Smooth muscle cell (in vitro differentiated cells): ENCODE measurements at regions not wholly inside any gene's neighbourhood (a gene's known extent, or its start where the extent isn't known, plus 50 kb on each side); places are given as distances from the start of the nearest gene placed in this dataset.

Source experiments
- DNase-seq: peaks from one replicate; lab custom pipeline; 2025; ENCODE audit not compliant: unreplicated experiment; lab: John Stamatoyannopoulos, UW
- H2AFZ ChIP-seq: fragments of 200-600 bp; sonication (generic); 2 replicates; pipeline ENCODE4 v1.6.0; 2016; ENCODE audit warnings: antibody characterized with exemption, low read depth, mild to moderate bottlenecking
- H3F3A ChIP-seq: fragments of 200-600 bp; sonication (generic); 2 replicates; pipeline ENCODE4 v1.6.0; 2017; ENCODE audit warnings: antibody characterized with exemption, low read depth
- H3K27ac ChIP-seq: fragments of 200-600 bp; sonication (generic); 2 replicates; pipeline ENCODE4 v1.5.1; 2016; ENCODE audit warnings: low read depth, mild to moderate bottlenecking
- H3K27me3 ChIP-seq: fragments of 200-600 bp; sonication (generic); 2 replicates; pipeline ENCODE4 v1.6.1; 2016; ENCODE audit warnings: low read depth, mild to moderate bottlenecking
- H3K36me3 ChIP-seq: fragments of 200-600 bp; sonication (generic); 2 replicates; pipeline ENCODE4 v1.5.1; 2016; ENCODE audit warnings: low read depth
- H3K4me1 ChIP-seq: fragments of 200-600 bp; sonication (generic); 2 replicates; pipeline ENCODE4 v1.5.1; 2016; ENCODE audit warnings: low read depth
- H3K4me2 ChIP-seq: fragments of 200-600 bp; sonication (generic); 2 replicates; pipeline ENCODE4 v1.6.0; 2016; ENCODE audit warnings: mild to moderate bottlenecking
- H3K4me3 ChIP-seq: fragments of 200-600 bp; sonication (generic); 2 replicates; pipeline ENCODE4 v1.5.1; 2016; ENCODE audit warnings: mild to moderate bottlenecking
- H3K79me2 ChIP-seq: fragments of 200-600 bp; sonication (generic); 2 replicates; pipeline ENCODE4 v1.6.0; 2016; ENCODE audit warnings: low read depth, mild to moderate bottlenecking
- H3K9ac ChIP-seq: fragments of 200-600 bp; sonication (generic); 2 replicates; pipeline ENCODE4 v1.6.0; 2016; ENCODE audit warnings: low read depth
- H3K9me3 ChIP-seq: fragments of 200-600 bp; sonication (generic); replicated peaks from 2 replicates; pipeline ENCODE4 v1.5.1; 2016; ENCODE audit warnings: low read depth
- H4K20me1 ChIP-seq: fragments of 200-600 bp; sonication (generic); 2 replicates; pipeline ENCODE4 v1.6.0; 2016; ENCODE audit warnings: low read depth
- CTCF ChIP-seq: fragments of 200-600 bp; sonication (generic); IDR thresholded peaks from 2 replicates; pipeline ENCODE4 v1.5.1; 2017; ENCODE audit warnings: borderline replicate concordance, mild to moderate bottlenecking, antibody characterized with exemption; ENCODE audit not compliant: insufficient read depth, poor library complexity, severe bottlenecking
- WGBS: methylation state at CpG from one replicate; pipeline ENCODE4 v1.1.7; 2016; ENCODE audit warnings: low lambda C conversion rate; 5-methylcytosine and 5-hydroxymethylcytosine counted together

- no peak for DNase-seq
- Histone ChIP-seq H3K4me2 (no peak overlapping the region), H3K9ac (no peak overlapping the region), H3K4me1 (no peaks in the 10 kb centered on the region), H3K79me2 (peaks cover 17% of the 10 kb centered on the region), H2AFZ (no peak overlapping the region), H3F3A (peaks cover 5% of the 10 kb centered on the region), H3K27me3 (no peaks in the 10 kb centered on the region), H3K27ac (no peak overlapping the region), H3K36me3 (no peaks in the 10 kb centered on the region), H4K20me1 (no peaks in the 10 kb centered on the region), H3K4me3 (no peak overlapping the region), H3K9me3 (no peaks in the 10 kb centered on the region)
- 97% methylated on average over 16 of the region's 16 CpGs for WGBS
- no peak for TF ChIP-seq CTCF
These were observed 128.9 kb upstream of the DMRT1 start for GRCh38 chr9:712643-713042.

GRCh38 chr9:713091-713490, 128.4 kb upstream of the DMRT1 start:
- no peak overlapping the region for H3K4me3 ChIP-seq
- DNase-seq = no peak
- no peaks in the 10 kb centered on the region for H3K4me1 ChIP-seq
- no peak overlapping the region for H3K4me2 ChIP-seq
- no peaks in the 10 kb centered on the region for H3K27me3 ChIP-seq
- peaks cover 17% of the 10 kb centered on the region for H3K79me2 ChIP-seq
- peaks cover 5% of the 10 kb centered on the region for H3F3A ChIP-seq
- no peak overlapping the region for H3K27ac ChIP-seq
- H2AFZ ChIP-seq = no peak overlapping the region
- no peak for TF ChIP-seq CTCF
- WGBS = 94% methylated on average over 4 of the region's 4 CpGs
- no peaks in the 10 kb centered on the region for H4K20me1 ChIP-seq
- H3K36me3 ChIP-seq = no peaks in the 10 kb centered on the region
- no peak overlapping the region for H3K9ac ChIP-seq
- H3K9me3 ChIP-seq = no peaks in the 10 kb centered on the region

- Histone ChIP-seq H3F3A (no peaks in the 10 kb centered on the region), H3K27ac (no peak overlapping the region), H2AFZ (no peak overlapping the region), H3K9ac (no peak overlapping the region), H3K27me3 (no peaks in the 10 kb centered on the region), H4K20me1 (no peaks in the 10 kb centered on the region), H3K4me2 (no peak overlapping the region), H3K4me3 (no peak overlapping the region), H3K36me3 (no peaks in the 10 kb centered on the region), H3K79me2 (peaks cover 23% of the 10 kb centered on the region), H3K9me3 (no peaks in the 10 kb centered on the region), H3K4me1 (peaks cover 3% of the 10 kb centered on the region)
- TF ChIP-seq CTCF = no peak
- no peak for DNase-seq
- 90% methylated on average over 2 of the region's 2 CpGs for WGBS
These were observed 126.8 kb upstream of the DMRT1 start for GRCh38 chr9:714675-715074.

- H3K4me2 ChIP-seq = no peak overlapping the region
- H3K27me3 ChIP-seq = no peaks in the 10 kb centered on the region
- TF ChIP-seq CTCF = no peak
- 63% methylated on average over 2 of the region's 2 CpGs for WGBS
- DNase-seq = no peak
- no peak overlapping the region for H3K9ac ChIP-seq
- H3K36me3 ChIP-seq = no peaks in the 10 kb centered on the region
- H3K79me2 ChIP-seq = peaks cover 25% of the 10 kb centered on the region
- H2AFZ ChIP-seq = no peak overlapping the region
- no peaks in the 10 kb centered on the region for H4K20me1 ChIP-seq
- no peaks in the 10 kb centered on the region for H3F3A ChIP-seq
- no peak overlapping the region for H3K4me3 ChIP-seq
- no peak overlapping the region for H3K27ac ChIP-seq
- H3K4me1 ChIP-seq = peaks cover 9% of the 10 kb centered on the region
- no peaks in the 10 kb centered on the region for H3K9me3 ChIP-seq
These were observed 126.2 kb upstream of the DMRT1 start for GRCh38 chr9:715300-715699.
